D341Med (cell line): ENCODE measurements at regions not wholly inside any gene's neighbourhood (a gene's known extent, or its start where the extent isn't known, plus 50 kb on each side); places are given as distances from the start of the nearest gene placed in this dataset.
"Not testable (repeated sequence)": the region's sequence is repeated elsewhere in the genome, so short reads cannot be mapped to it uniquely, and the experiment has no call there.

Experiments used
- DNase-seq: peaks from one replicate; pipeline ENCODE4 v3.0.0; 2012; ENCODE audit warnings: low spot score

DNA sequence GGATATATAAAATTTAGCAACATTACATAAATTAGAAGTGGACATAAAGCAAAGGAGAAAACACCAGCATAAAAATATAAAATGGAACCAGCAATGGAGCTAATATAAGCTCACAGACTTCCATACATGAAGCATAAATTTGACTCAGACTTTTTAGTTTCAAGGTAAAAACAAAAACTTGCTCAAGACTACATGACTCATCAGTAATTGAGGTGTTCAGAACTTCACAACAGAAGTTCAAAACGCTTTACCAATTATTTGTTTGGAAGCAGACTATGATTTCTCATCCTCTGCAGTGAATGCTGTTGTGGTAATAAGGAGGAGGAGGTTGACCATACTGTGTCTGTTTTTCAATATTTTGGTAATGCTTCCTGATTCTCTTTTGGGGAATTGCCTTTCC is 192.0 kb upstream of the MEIS1 start:
- DNase-seq, result not testable (repeated sequence)

DNA sequence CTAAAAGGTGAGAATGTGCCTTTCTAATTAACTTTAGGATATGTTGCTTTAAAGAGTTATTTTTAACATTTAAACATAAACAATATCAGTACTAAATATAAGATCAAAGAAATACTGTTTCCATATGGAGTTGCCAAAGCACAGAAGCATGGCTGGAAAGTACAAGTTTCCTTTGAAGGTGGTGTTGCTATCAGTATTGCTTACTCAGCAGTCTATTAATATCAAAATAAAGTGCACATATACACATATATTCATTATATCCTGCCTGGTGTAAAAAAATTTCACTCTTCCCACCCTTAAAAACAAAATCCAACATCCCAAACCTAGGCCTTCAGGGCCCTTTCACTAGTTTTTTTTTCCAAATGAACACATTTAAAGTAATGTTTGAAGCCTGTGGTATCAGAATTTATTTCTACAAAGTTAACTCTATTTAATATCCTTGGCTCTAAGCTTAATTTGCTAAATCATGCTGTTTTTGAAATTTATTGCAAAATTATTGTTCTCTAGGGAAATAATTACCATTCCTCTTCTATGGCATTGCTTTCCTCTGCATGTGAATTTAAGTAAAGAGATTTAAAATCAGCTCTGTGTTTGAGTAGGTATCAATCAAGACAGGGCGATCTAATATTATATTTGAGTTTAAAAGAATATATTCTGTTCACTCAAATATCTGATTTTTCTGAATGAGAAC is 192.7 kb upstream of the MEIS1 start:
- no peak for DNase-seq

- DNase-seq, result no peak
These were observed 194.6 kb upstream of the MEIS1 start for GRCh38 chr2:66240286-66240685.

DNA sequence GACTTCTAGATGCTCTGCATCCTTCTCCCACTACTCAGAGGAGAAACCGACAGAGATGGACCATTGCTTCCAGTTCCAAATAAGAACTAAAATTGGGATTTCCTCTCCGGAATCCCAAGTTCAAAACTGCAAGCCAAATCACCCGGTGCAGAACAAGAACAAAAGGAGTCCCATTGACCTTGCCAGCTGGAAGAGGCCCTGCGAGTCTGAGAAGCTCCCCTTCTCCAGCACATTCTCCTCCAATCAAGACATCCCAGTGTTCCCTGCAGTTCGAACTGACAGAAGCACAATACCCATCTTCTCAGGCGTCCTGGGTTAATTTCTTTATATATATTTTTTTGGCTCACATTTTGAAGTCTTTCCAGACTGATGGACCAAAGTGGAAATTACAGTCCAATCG is 195.3 kb upstream of the MEIS1 start:
- DNase-seq, result no peak

- no peak for DNase-seq
These were observed 197.0 kb upstream of the MEIS1 start for GRCh38 chr2:66237803-66238379.

DNA sequence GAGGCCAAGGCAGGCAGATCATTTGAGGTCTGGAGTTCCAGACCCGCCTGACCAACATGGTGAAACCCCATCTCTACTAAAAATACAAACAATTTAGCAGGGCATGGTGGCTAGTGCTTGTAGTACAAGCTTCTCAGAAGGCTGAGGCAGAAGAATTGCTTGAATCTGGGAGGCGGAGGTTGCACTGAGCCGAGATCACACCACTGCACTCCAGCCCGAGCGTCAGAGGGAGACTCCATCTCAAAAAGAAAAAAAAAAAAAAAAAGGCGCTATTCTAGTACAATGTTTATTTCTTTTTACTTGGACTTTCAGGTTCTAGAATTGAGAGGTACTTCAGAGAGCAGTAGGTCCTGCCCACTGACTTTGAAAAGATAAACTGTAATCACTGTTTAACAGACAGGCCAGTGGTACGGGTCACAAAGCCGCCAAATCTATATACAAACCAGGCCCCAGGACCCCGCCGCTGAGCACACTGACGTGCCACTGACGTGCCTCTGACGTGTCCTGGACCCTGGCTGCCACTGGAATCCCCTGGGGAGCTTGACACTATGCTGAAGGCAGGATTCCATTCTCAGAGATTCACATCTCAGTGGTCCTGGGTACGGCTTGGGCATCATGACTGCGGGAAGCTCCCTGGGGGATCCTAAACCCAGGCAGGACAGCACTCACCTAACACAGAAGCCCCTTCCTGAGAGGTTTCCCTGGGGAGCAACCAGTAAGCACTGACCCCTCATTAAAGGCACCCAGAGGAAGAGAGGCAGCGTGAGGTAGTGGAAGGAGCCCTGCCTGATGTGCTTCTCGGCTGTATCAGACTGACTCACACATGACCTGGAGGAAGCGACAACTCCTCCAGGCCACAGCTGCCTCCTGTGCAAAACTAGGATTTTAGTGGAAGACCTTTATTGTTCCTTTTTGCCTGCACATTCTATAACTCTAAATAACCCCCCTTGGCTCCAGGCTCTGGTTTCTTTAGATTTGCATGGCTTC is 197.8 kb upstream of the MEIS1 start:
- no peak for DNase-seq

- DNase-seq, result no peak
These were observed 198.7 kb upstream of the MEIS1 start for GRCh38 chr2:66236067-66236685.

- DNase-seq, result no peak
These were observed 199.5 kb upstream of the MEIS1 start for GRCh38 chr2:66235428-66235827.

GRCh38 chr2:66233981-66234380 is 200.9 kb upstream of the MEIS1 start:
- no peak for DNase-seq

GRCh38 chr2:66228128-66228547 is 206.8 kb upstream of the MEIS1 start:
- no peak for DNase-seq

- no peak for DNase-seq
These were observed 217.8 kb upstream of the MEIS1 start for GRCh38 chr2:66217039-66217585.

GRCh38 chr2:66212749-66213148 is 222.2 kb upstream of the MEIS1 start:
- DNase-seq, result no peak

DNA sequence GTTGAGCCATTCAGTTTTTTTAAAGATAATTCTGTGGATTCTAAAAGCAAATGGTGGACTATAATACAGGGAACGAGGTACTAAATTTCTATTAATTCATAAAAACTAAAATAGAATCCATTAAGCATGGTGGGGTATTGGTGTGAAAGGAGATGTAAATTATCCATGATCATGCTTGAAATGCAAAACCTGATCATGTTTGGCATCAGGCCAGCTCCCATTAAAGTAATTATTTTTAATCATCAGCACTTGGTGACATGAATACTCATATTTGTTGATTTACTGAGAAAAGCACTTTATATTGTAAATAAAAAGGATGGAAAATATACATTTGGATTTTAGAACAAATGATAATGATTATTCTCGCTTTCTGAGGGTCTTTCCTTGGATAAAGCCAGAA is 232.3 kb upstream of the MEIS1 start:
- no peak for DNase-seq

DNA sequence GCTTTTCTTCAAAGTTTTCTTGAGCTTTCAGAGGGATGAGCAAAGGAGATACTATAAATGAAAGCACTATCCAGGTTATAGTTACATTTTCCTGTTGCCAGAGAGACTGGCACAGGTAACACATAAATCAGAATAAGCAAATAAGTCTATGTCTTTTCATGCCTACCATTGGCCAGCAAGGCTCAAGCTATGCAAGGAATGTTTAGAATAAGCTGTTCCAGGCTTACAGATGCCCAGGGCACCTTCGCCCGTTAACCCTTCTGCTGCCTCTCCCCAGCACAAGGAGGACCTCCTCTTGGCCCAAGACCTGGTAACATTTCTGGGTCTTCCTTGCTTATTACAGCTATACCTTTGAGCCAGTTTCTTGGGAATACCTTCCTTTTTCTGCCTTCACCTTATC is 233.7 kb upstream of the MEIS1 start:
- no peak for DNase-seq

- no peak for DNase-seq
These were observed 236.1 kb upstream of the MEIS1 start for GRCh38 chr2:66198873-66199272.

- no peak for DNase-seq
These were observed 242.0 kb upstream of the MEIS1 start for GRCh38 chr2:66192888-66193287.

GRCh38 chr2:66191311-66191710 is 243.6 kb upstream of the MEIS1 start:
- DNase-seq, result no peak

GRCh38 chr2:66189553-66189952 is 245.4 kb upstream of the MEIS1 start:
- no peak for DNase-seq

- DNase-seq, result no peak
These were observed 248.4 kb upstream of the MEIS1 start for GRCh38 chr2:66186537-66186936.

DNA sequence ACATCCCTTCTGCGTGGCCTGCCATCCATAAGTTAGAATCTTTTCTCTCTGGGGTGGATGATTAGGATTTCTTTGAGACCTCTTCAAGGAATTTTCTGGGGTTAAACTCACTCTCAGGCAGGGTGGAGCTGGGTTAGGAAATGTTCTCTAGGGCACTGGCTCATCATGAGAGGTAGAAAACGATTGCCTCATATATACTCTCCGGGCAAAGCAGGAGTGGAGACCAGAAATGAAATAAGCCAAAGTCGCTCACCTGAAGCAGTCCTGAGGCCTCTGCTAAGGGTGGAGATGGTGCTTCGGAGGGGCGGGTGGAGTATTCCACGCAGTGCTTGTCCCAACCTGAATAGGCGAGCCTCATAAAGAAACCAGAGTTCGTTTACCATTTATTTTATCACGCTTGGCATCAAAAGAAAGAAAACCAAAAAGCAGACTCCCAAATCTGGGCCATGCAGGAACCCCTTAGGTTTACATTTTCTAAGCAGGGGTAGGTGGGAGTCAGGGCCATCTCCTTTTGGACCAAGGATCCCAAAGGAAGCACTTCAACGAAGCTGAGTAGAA is 249.3 kb upstream of the MEIS1 start:
- DNase-seq, result no peak

DNA sequence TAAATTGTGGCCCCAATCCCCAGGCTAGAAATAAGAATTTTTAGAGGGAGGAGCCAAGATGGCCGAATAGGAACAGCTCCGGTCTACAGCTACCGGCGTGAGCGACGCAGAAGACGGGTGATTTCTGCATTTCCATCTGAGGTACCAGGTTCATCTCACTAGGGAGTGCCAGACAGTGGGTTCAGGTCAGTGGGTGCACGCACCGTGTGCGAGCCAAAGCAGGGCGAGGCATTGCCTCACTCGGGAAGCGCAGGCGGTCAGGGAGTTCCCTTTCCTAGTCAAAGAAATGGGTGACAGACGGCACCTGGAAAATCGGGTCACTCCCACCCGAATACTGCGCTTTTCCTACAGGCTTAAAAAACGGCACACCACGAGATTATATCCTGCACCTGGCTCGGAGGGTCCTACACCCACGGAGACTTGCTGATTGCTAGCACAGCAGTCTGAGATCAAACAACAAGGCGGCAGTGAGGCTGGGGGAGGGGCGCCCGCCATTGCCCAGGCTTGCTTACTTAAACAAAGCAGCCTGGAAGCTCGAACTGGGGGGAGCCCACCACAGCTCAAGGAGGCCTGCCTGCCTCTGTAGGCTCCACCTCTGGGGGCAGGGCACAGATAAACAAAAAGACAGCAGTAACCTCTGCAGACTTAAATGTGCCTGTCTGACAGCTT is 257.7 kb upstream of the MEIS1 start:
- not testable (repeated sequence) for DNase-seq
